Spleen (tissue), 11 donors: ENCODE measurements at regions not wholly inside any gene's neighbourhood (a gene's known extent, or its start where the extent isn't known, plus 50 kb on each side); places are given as distances from the start of the nearest gene placed in this dataset.

ENCODE experiments used
- DNase-seq: peaks from one replicate; pipeline ENCODE4 v3.0.0-alpha.2; 2020
- H3K27ac ChIP-seq, 8 donors: fragments of 200-600 bp; sonication (generic) in 7 of 8; 1 replicate in 4 of 8; 2 replicates in 4 of 8; pipeline versions ENCODE4 v1.5.0 to v1.8.0; 2016 to 2021; ENCODE audit warnings: inconsistent platforms in 4 of 8, mild to moderate bottlenecking in 4 of 8, moderate library complexity in 1 of 8
- H3K27me3 ChIP-seq, 7 donors: fragments of 200-600 bp; sonication (generic) in 6 of 7; replicated peaks in 1 of 7; 1 replicate in 4 of 7; 2 replicates in 3 of 7; pipeline versions ENCODE4 v1.5.0 to v1.8.0; 2016 to 2021; ENCODE audit warnings: inconsistent platforms in 3 of 7, mild to moderate bottlenecking in 1 of 7
- H3K36me3 ChIP-seq, 6 donors: fragments of 200-600 bp; sonication (generic) in 5 of 6; 1 replicate in 4 of 6; 2 replicates in 2 of 6; pipeline versions ENCODE4 v1.5.0 to v1.8.0; 2016 to 2021; ENCODE audit warnings: inconsistent platforms in 2 of 6
- H3K4me1 ChIP-seq, 6 donors: fragments of 200-600 bp; sonication (generic) in 5 of 6; 1 replicate in 3 of 6; 2 replicates in 3 of 6; pipeline versions ENCODE4 v1.5.0 to v1.8.0; 2016 to 2021; ENCODE audit warnings: inconsistent platforms in 3 of 6
- H3K4me3 ChIP-seq, 8 donors: fragments of 200-600 bp; sonication (generic) in 7 of 8; 1 replicate in 4 of 8; 2 replicates in 4 of 8; pipeline versions ENCODE4 v1.5.0 to v1.8.0; 2016 to 2021; ENCODE audit warnings: inconsistent platforms in 4 of 8, mild to moderate bottlenecking in 4 of 8, moderate library complexity in 2 of 8
- H3K9me3 ChIP-seq, 8 donors: fragments of 200-600 bp; sonication (generic) in 7 of 8; 1 replicate in 4 of 8; 2 replicates in 4 of 8; pipeline versions ENCODE4 v1.5.0 to v1.8.0; 2016 to 2021; ENCODE audit warnings: inconsistent platforms in 4 of 8
- CTCF ChIP-seq, 11 experiments: fragments of 200-600 bp in 7 of 11; fragments of 450-650 bp in 4 of 11; sonication (generic) in 4 of 11; IDR thresholded peaks in 8 of 11; conservative IDR thresholded peaks in 3 of 11; 1 replicate in 7 of 11; 2 replicates in 4 of 11; pipeline versions ENCODE4 v1.4.0 to v1.8.0; 2016 to 2021; ENCODE audit warnings: antibody characterized with exemption in 11 of 11, inconsistent platforms in 4 of 11, mild to moderate bottlenecking in 1 of 11
- POLR2A ChIP-seq, 3 donors: fragments of 450-650 bp; IDR thresholded peaks; one replicate each; pipeline ENCODE4 v1.5.1; 2017; ENCODE audit warnings: antibody characterized with exemption in 3 of 3, mild to moderate bottlenecking in 1 of 3
- POLR2AphosphoS5 ChIP-seq, 3 donors: sonication (generic); formaldehyde crosslinking; IDR thresholded peaks; one replicate each; pipeline ENCODE4 v1.5.1; 2017; ENCODE audit warnings: antibody characterized with exemption in 3 of 3
- WGBS, 5 donors: extraction: QIAGEN DNeasy Blood & Tissue Kit in 3 of 5; methylation state at CpG; one replicate each; pipeline versions ENCODE4 v1.1.5 to v1.1.7; 2013 to 2018; 5-methylcytosine and 5-hydroxymethylcytosine counted together
- intact Hi-C: fragments of 100-400 bp; cut with DNase I; formaldehyde crosslinking; loops from one replicate; pipeline ENCODE4 v1.15.0; 2023; ENCODE audit warnings: low total_unique reads
- donor health status: healthy with polysubstance abuse.
- donor health status: DM: no; HTN: no; CAD: no; lungs with moderate emphysema.
- donor health status: DM: no; HTN: no; CAD: no.
- donor health status: Bipolar disorder and iron deficiency.
- donor health status: healthy.
- donor health status: DM: no; HTN: no; CAD: no.
- donor health status: DM: yes; HTN: yes; CAD: no.

- Histone ChIP-seq H3K27ac (no peak overlapping the region), H3K9me3 (peaks cover 0 to 28% (median 17%) of the 10 kb centered on the region in 8 donors), H3K27me3 (no peaks in the 10 kb centered on the region), H3K36me3 (no peaks in the 10 kb centered on the region), H3K4me1 (no peaks in the 10 kb centered on the region), H3K4me3 (no peak overlapping the region)
- whole genome bisulfite sequencing, 5 donors: 44 to 70% (median 57%) methylated on average over 1 of the region's 1 CpG
- intact Hi-C loops: no loop called here
- TF ChIP-seq POLR2AphosphoS5 (IDR thresholded peaks at IDR 0.05) (no peak), POLR2A (IDR thresholded peaks at IDR 0.05) (no peak), CTCF (IDR thresholded peaks at IDR 0.05 in 8 of 11, conservative IDR thresholded peaks at IDR 0.05 in 3 of 11) (no peak)
- no peak for DNase-seq
These were observed 386.4 kb upstream of the ANO5 start for GRCh38 chr11:21806508-21806907.

- H3K27me3 ChIP-seq: no peaks in the 10 kb centered on the region
- 13 to 52% (median 19%) methylated on average over 1 of the region's 1 CpG for WGBS, 5 donors
- H3K4me3 ChIP-seq: no peak overlapping the region
- no peak for TF ChIP-seq POLR2A (IDR thresholded peaks at IDR 0.05)
- no peak for TF ChIP-seq CTCF (IDR thresholded peaks at IDR 0.05 in 8 of 11, conservative IDR thresholded peaks at IDR 0.05 in 3 of 11)
- no peak for TF ChIP-seq POLR2AphosphoS5 (IDR thresholded peaks at IDR 0.05)
- peaks cover 0 to 32% (median 18%) of the 10 kb centered on the region in 8 donors for H3K9me3 ChIP-seq
- intact Hi-C loops: no loop called here
- no peaks in the 10 kb centered on the region for H3K4me1 ChIP-seq
- no peaks in the 10 kb centered on the region for H3K36me3 ChIP-seq
- no peak for DNase-seq
- no peak overlapping the region for H3K27ac ChIP-seq
These were observed 385.9 kb upstream of the ANO5 start for GRCh38 chr11:21806947-21807346.

- no peak overlapping the region for H3K4me3 ChIP-seq
- H3K36me3 ChIP-seq: no peaks in the 10 kb centered on the region
- TF ChIP-seq CTCF (IDR thresholded peaks at IDR 0.05 in 8 of 11, conservative IDR thresholded peaks at IDR 0.05 in 3 of 11) (no peak), POLR2AphosphoS5 (IDR thresholded peaks at IDR 0.05) (no peak), POLR2A (IDR thresholded peaks at IDR 0.05) (no peak)
- H3K27ac ChIP-seq: no peak overlapping the region
- WGBS, 5 donors: 44 to 76% (median 59%) methylated on average over 2 of the region's 2 CpGs
- intact Hi-C loops: no loop called here
- H3K4me1 ChIP-seq: no peaks in the 10 kb centered on the region
- no peak for DNase-seq
- peaks cover 0 to 35% (median 21%) of the 10 kb centered on the region in 8 donors for H3K9me3 ChIP-seq
- no peaks in the 10 kb centered on the region for H3K27me3 ChIP-seq
These were observed 385.5 kb upstream of the ANO5 start for GRCh38 chr11:21807350-21807749.

- intact Hi-C loops: no loop called here
- peaks cover 0 to 20% (median 9%) of the 10 kb centered on the region in 8 donors for H3K9me3 ChIP-seq
- no peak for TF ChIP-seq CTCF (IDR thresholded peaks at IDR 0.05 in 8 of 11, conservative IDR thresholded peaks at IDR 0.05 in 3 of 11)
- no peak for TF ChIP-seq POLR2A (IDR thresholded peaks at IDR 0.05)
- no peak for TF ChIP-seq POLR2AphosphoS5 (IDR thresholded peaks at IDR 0.05)
- DNase-seq: no peak
- H3K27me3 ChIP-seq: no peaks in the 10 kb centered on the region
- H3K4me1 ChIP-seq: no peaks in the 10 kb centered on the region
- no peak overlapping the region for H3K4me3 ChIP-seq
- WGBS, 5 donors: 53 to 66% (median 58%) methylated on average over 7 of the region's 7 CpGs
- no peaks in the 10 kb centered on the region for H3K36me3 ChIP-seq
- H3K27ac ChIP-seq: no peak overlapping the region
These were observed 382.2 kb upstream of the ANO5 start for GRCh38 chr11:21810650-21811049.
